ENCODE measurements at regions not wholly inside any gene's neighbourhood (a gene's known extent, or its start where the extent isn't known, plus 50 kb on each side); places are given as distances from the start of the nearest gene placed in this dataset.

DNA sequence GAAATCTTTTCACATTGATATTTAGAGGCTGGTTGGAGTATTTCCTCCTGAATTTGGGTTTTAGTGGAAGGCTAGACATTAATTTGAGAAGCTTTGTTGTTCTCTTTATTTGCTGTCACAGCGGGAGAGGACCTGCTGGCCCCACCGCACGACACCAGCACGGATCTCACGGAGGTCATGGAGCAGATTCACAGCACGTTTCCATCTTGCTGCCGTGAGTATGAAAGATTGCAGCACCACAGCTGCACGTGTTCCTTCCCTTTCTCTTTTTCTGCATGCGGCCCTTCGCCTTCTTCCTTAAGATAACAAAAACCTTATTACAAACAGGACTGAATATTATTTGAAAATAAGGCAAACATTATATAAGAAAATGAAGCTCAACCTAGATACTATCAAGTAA is 555.5 kb downstream of the UTRN start:
- TF ChIP-seq CTCF (IDR thresholded peaks at IDR 0.05) (no peak), POLR2A (IDR thresholded peaks at IDR 0.05) (no peak)

Data from vagina (tissue), 2 donors.